Lung (tissue), 11 donors: ENCODE measurements at regions not wholly inside any gene's neighbourhood (a gene's known extent, or its start where the extent isn't known, plus 50 kb on each side); places are given as distances from the start of the nearest gene placed in this dataset.

Source experiments
- ATAC-seq: fragments of 200-7000 bp; cut with Tn5 transposase; one replicate; pipeline ENCODE4 v1.9.1; 2020; ENCODE audit warnings: moderate number of reproducible peaks; ENCODE audit not compliant: insufficient read depth, low FRiP score
- DNase-seq, 3 donors: peaks; one replicate each; pipeline ENCODE4 v3.0.0-alpha.2; 2013 to 2017
- H3K27ac ChIP-seq, 2 donors: one replicate each; pipeline ENCODE4 v1.5.1; 2013; ENCODE audit warnings: mild to moderate bottlenecking in 2 of 2, moderate library complexity in 2 of 2, control low read depth in 1 of 2, inconsistent platforms in 1 of 2, low read depth in 1 of 2, low read length in 1 of 2
- H3K27me3 ChIP-seq, 3 donors: one replicate each; pipeline ENCODE4 v1.5.1; 2013; ENCODE audit warnings: low read length in 2 of 3; ENCODE audit not compliant: control insufficient read depth in 3 of 3, insufficient read depth in 3 of 3
- H3K36me3 ChIP-seq, 4 donors: one replicate each; pipeline ENCODE4 v1.5.1; 2013; ENCODE audit warnings: low read length in 4 of 4, mild to moderate bottlenecking in 1 of 4, moderate library complexity in 1 of 4; ENCODE audit not compliant: control insufficient read depth in 4 of 4, insufficient read depth in 4 of 4
- H3K4me1 ChIP-seq, 5 donors: one replicate each; pipeline ENCODE4 v1.5.1; 2013; ENCODE audit warnings: low read length in 5 of 5, mild to moderate bottlenecking in 2 of 5, moderate library complexity in 1 of 5; ENCODE audit not compliant: control insufficient read depth in 5 of 5, insufficient read depth in 5 of 5
- H3K4me3 ChIP-seq: one replicate; pipeline ENCODE4 v1.5.1; 2013; ENCODE audit warnings: mild to moderate bottlenecking, control low read depth, moderate library complexity
- H3K9ac ChIP-seq, 2 donors: one replicate each; pipeline ENCODE4 v1.5.1; 2013; ENCODE audit warnings: low read length in 2 of 2, control low read depth in 1 of 2; ENCODE audit not compliant: insufficient read depth in 1 of 2
- H3K9me3 ChIP-seq, 4 donors: one replicate each; pipeline ENCODE4 v1.5.1; 2013; ENCODE audit warnings: low read length in 3 of 4, mild to moderate bottlenecking in 1 of 4, moderate library complexity in 1 of 4; ENCODE audit not compliant: control insufficient read depth in 4 of 4, insufficient read depth in 3 of 4
- CTCF ChIP-seq: IDR thresholded peaks from 2 replicates; pipeline ENCODE4 v1.5.1; 2012; ENCODE audit warnings: mild to moderate bottlenecking; ENCODE audit errors: control extremely low read depth, extremely low read depth
- WGBS, 2 donors: extraction: QIAGEN DNeasy Blood & Tissue Kit; methylation state at CpG; one replicate each; pipeline ENCODE4 v1.1.7; 2013; 5-methylcytosine and 5-hydroxymethylcytosine counted together
- donor health status: control.
- donor health status: control.
- donor health status: Bipolar disorder and iron deficiency.
- donor health status: healthy.
- donor health status: DM: yes; HTN: yes; CAD: no.

- ATAC-seq = no peak
- TF ChIP-seq CTCF = no peak
- no peaks in the 10 kb centered on the region for H3K36me3 ChIP-seq
- H3K27ac ChIP-seq = no peak overlapping the region
- WGBS, 2 donors = 97 to 100% methylated on average over 1 of the region's 1 CpG
- peaks cover 0 to 9% (median 5%) of the 10 kb centered on the region in 3 donors for H3K27me3 ChIP-seq
- peaks cover 0 to 4% (median 0%) of the 10 kb centered on the region in 4 donors for H3K9me3 ChIP-seq
- no peak overlapping the region for H3K4me3 ChIP-seq
- no peak overlapping the region for H3K9ac ChIP-seq
- H3K4me1 ChIP-seq = no peaks in the 10 kb centered on the region
- DNase-seq = no peak
Observed at GRCh38 chrX:13144927-13145655, 100.7 kb upstream of the FAM9C start.

GRCh38 chrX:13142891-13143290, 98.5 kb upstream of the FAM9C start:
- Histone ChIP-seq H3K27me3 (peaks cover 0 to 9% (median 5%) of the 10 kb centered on the region in 3 donors), H3K4me1 (no peaks in the 10 kb centered on the region), H3K36me3 (no peaks in the 10 kb centered on the region), H3K4me3 (no peak overlapping the region), H3K9me3 (peaks cover 0 to 14% (median 0%) of the 10 kb centered on the region in 4 donors), H3K27ac (no peak overlapping the region), H3K9ac (no peak overlapping the region)
- no peak for TF ChIP-seq CTCF
- 27 to 61% methylated on average over 3 of the region's 3 CpGs for WGBS, 2 donors
- DNase-seq (no peak), ATAC-seq (no peak)

GRCh38 chrX:13140007-13140406, 95.6 kb upstream of the FAM9C start:
- no peak for DNase-seq
- peaks cover 0 to 12% (median 0%) of the 10 kb centered on the region in 4 donors for H3K9me3 ChIP-seq
- H3K9ac ChIP-seq = no peak overlapping the region
- ATAC-seq = no peak
- TF ChIP-seq CTCF = no peak
- H3K27ac ChIP-seq = no peak overlapping the region
- H3K27me3 ChIP-seq = peaks cover 0 to 5% (median 2%) of the 10 kb centered on the region in 3 donors
- H3K4me1 ChIP-seq = no peaks in the 10 kb centered on the region
- no peaks in the 10 kb centered on the region for H3K36me3 ChIP-seq
- 82 to 88% methylated on average over 5 of the region's 5 CpGs for WGBS, 2 donors
- no peak overlapping the region for H3K4me3 ChIP-seq
